Gastrocnemius medialis (tissue), 4 donors: ENCODE measurements at regions not wholly inside any gene's neighbourhood (a gene's known extent, or its start where the extent isn't known, plus 50 kb on each side); places are given as distances from the start of the nearest gene placed in this dataset.

Source experiments
- ATAC-seq, 2 donors: fragments of 150-250 bp; one replicate each; pipeline ENCODE4 v1.9.1; 2016
- DNase-seq, 2 donors: peaks; one replicate each; pipeline ENCODE4 v3.0.0-alpha.2; 2019
- H3K27ac ChIP-seq, 4 donors: fragments of 200-600 bp; sonication (generic); 1 replicate in 1 of 4; 2 replicates in 3 of 4; pipeline ENCODE4 v1.5.1; 2016 to 2018; ENCODE audit warnings: mild to moderate bottlenecking in 2 of 4, moderate library complexity in 1 of 4
- H3K27me3 ChIP-seq, 3 donors: fragments of 200-600 bp; sonication (generic) in 2 of 3; 1 replicate in 1 of 3; 2 replicates in 2 of 3; pipeline versions ENCODE4 v1.5.1 to v1.6.0; 2016 to 2019; ENCODE audit warnings: mild to moderate bottlenecking in 1 of 3, moderate library complexity in 1 of 3
- H3K36me3 ChIP-seq, 2 donors: fragments of 200-600 bp; sonication (generic) in 1 of 2; one replicate each; pipeline ENCODE4 v1.5.1; 2017 to 2018
- H3K4me1 ChIP-seq, 2 donors: fragments of 200-600 bp; sonication (generic) in 1 of 2; one replicate each; pipeline ENCODE4 v1.5.1; 2016 to 2017; ENCODE audit warnings: mild to moderate bottlenecking in 2 of 2
- H3K4me3 ChIP-seq, 4 donors: fragments of 200-600 bp; sonication (generic) in 3 of 4; 1 replicate in 1 of 4; 2 replicates in 3 of 4; pipeline ENCODE4 v1.5.1; 2016 to 2019; ENCODE audit warnings: mild to moderate bottlenecking in 2 of 4
- H3K9me3 ChIP-seq, 3 donors: fragments of 200-600 bp; sonication (generic) in 2 of 3; 1 replicate in 1 of 3; 2 replicates in 2 of 3; pipeline ENCODE4 v1.5.1; 2016 to 2019
- POLR2A ChIP-seq, 2 donors: fragments of 450-650 bp; IDR thresholded peaks; one replicate each; pipeline ENCODE4 v1.6.1; 2017; ENCODE audit warnings: antibody characterized with exemption in 2 of 2, mild to moderate bottlenecking in 2 of 2, moderate library complexity in 2 of 2
- in situ Hi-C, 4 donors: fragments of 200-750 bp; cut with MboI; loops; one replicate each; pipeline versions ENCODE4 v1.15.0 to v1.8.0; 2017; ENCODE audit warnings: low sequenced_read_pairs in 4 of 4
- intact Hi-C: fragments of 100-400 bp; cut with DNase I; formaldehyde crosslinking; loops from one replicate; pipeline ENCODE4 v1.15.1; 2023; ENCODE audit warnings: low total_unique reads
- TF ChIP-seq, protein P1 (sequence below), 5 experiments: fragments of 450-650 bp in 3 of 5; fragments of 200-600 bp in 2 of 5; sonication (generic) in 2 of 5; IDR thresholded peaks in 4 of 5; conservative IDR thresholded peaks in 1 of 5; 1 replicate in 4 of 5; 2 replicates in 1 of 5; pipeline ENCODE4 v1.5.1; 2016 to 2019; ENCODE audit warnings: antibody characterized with exemption in 5 of 5, mild to moderate bottlenecking in 3 of 5, moderate library complexity in 3 of 5

DNA sequence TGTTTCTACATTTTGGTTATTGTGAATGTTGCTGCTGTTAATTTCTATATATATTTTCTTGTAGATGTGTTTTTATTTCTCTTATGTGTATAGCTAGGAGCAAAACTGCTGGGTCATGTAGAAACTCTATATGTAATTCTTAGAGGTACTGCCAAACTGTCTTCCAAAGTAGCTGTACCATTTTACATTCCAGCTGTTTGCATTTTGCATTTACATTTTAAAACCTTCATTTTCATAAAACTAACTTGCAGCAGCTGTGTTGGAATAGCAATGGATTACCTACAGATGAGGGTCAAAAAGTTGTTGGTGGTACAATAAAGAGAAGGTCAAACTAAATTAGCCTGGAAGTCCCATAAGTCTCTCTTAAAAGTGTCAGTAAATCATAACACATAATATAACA lies 1109.7 kb downstream of the FLRT2 start:
- intact Hi-C loops, result no loop called here
- Histone ChIP-seq H3K9me3 (no peaks in the 10 kb centered on the region), H3K4me1 (no peaks in the 10 kb centered on the region), H3K36me3 (no peaks in the 10 kb centered on the region), H3K4me3 (no peak overlapping the region), H3K27me3 (no peaks in the 10 kb centered on the region), H3K27ac (no peak overlapping the region)
- no peak for TF ChIP-seq POLR2A (IDR thresholded peaks at IDR 0.05)
- TF ChIP-seq, protein P1, sequence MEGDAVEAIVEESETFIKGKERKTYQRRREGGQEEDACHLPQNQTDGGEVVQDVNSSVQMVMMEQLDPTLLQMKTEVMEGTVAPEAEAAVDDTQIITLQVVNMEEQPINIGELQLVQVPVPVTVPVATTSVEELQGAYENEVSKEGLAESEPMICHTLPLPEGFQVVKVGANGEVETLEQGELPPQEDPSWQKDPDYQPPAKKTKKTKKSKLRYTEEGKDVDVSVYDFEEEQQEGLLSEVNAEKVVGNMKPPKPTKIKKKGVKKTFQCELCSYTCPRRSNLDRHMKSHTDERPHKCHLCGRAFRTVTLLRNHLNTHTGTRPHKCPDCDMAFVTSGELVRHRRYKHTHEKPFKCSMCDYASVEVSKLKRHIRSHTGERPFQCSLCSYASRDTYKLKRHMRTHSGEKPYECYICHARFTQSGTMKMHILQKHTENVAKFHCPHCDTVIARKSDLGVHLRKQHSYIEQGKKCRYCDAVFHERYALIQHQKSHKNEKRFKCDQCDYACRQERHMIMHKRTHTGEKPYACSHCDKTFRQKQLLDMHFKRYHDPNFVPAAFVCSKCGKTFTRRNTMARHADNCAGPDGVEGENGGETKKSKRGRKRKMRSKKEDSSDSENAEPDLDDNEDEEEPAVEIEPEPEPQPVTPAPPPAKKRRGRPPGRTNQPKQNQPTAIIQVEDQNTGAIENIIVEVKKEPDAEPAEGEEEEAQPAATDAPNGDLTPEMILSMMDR (IDR thresholded peaks at IDR 0.05 in 4 of 5, conservative IDR thresholded peaks at IDR 0.05 in 1 of 5), result no peak
- in situ Hi-C loops, result no loop called here
- DNase-seq (no peak), ATAC-seq (no peak)

DNA sequence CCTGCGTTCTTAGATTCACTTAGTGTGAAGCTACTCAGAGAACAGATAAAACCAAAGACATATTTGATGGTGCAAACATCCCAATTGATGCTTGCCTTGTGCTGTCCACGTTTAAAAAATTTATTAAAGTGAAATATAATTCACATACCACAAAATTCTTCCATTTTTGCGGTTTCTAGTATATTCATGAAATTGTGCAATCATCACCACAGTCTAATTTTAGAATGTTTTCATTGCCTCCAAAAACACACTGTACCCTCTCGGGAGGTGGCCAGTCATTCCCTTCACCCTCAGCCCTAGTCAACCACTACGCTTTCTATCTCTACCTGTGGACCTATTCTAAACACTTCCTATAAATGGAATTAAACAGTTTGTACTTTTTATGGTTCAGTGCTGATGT lies 1109.2 kb downstream of the FLRT2 start:
- H3K36me3 ChIP-seq, result no peaks in the 10 kb centered on the region
- in situ Hi-C loops (no loop called here), intact Hi-C loops (no loop called here)
- no peaks in the 10 kb centered on the region for H3K9me3 ChIP-seq
- no peak overlapping the region for H3K4me3 ChIP-seq
- TF ChIP-seq, protein P1 (IDR thresholded peaks at IDR 0.05 in 4 of 5, conservative IDR thresholded peaks at IDR 0.05 in 1 of 5), result no peak
- TF ChIP-seq POLR2A (IDR thresholded peaks at IDR 0.05), result no peak
- H3K27me3 ChIP-seq, result no peaks in the 10 kb centered on the region
- H3K27ac ChIP-seq, result no peak overlapping the region
- no peak for DNase-seq
- H3K4me1 ChIP-seq, result no peaks in the 10 kb centered on the region
- no peak for ATAC-seq

DNA sequence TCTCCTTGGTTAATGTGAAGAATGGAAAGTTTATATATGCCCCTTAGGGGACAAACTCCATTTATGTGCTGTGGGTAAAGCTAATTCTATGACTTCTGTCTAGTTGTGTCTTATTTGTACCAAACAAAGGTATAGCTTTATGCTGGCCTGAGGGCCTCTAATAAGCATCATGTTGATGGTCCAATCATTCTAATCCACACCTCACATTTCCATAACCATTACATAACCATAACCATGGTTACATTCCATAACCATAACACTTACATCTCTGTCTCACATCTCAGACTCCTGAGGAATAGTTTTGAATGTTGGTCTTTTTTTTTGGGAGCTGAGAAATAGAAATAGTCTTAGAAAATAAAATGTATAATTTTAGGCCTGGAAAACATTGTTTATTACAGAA lies 1097.1 kb downstream of the FLRT2 start:
- H3K4me3 ChIP-seq, result no peak overlapping the region
- ATAC-seq, result no peak
- in situ Hi-C loops (no loop called here), intact Hi-C loops (no loop called here)
- no peaks in the 10 kb centered on the region for H3K27me3 ChIP-seq
- H3K27ac ChIP-seq, result no peak overlapping the region
- no peaks in the 10 kb centered on the region for H3K36me3 ChIP-seq
- no peaks in the 10 kb centered on the region for H3K4me1 ChIP-seq
- H3K9me3 ChIP-seq, result no peaks in the 10 kb centered on the region
- no peak for DNase-seq
- TF ChIP-seq, protein P1 (IDR thresholded peaks at IDR 0.05 in 4 of 5, conservative IDR thresholded peaks at IDR 0.05 in 1 of 5), result no peak

DNA sequence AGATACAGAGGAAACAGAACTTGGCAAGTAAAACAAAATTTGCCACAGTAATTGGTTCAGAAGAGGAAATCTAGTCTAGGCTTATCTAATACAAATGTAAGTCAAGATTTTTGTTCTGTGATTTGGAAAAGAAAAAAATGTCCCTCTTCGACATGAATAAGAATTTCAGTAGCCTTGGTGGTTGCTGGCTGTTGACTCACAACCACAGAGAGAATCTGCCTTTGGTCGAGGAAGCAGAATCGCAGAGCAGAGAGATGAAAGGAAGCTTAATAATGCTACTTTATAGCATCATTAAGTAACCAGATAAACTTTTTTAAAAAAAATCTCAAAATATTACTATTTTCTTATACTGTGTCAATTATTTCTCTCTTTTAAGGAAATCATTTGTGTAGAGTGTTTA lies 1096.6 kb downstream of the FLRT2 start:
- H3K27me3 ChIP-seq, result no peaks in the 10 kb centered on the region
- ATAC-seq (no peak), DNase-seq (no peak)
- in situ Hi-C loops, result no loop called here
- H3K9me3 ChIP-seq, result no peaks in the 10 kb centered on the region
- no peaks in the 10 kb centered on the region for H3K4me1 ChIP-seq
- H3K4me3 ChIP-seq, result no peak overlapping the region
- H3K27ac ChIP-seq, result no peak overlapping the region
- no peak for TF ChIP-seq POLR2A (IDR thresholded peaks at IDR 0.05)
- TF ChIP-seq, protein P1 (IDR thresholded peaks at IDR 0.05 in 4 of 5, conservative IDR thresholded peaks at IDR 0.05 in 1 of 5), result no peak
- H3K36me3 ChIP-seq, result no peaks in the 10 kb centered on the region
- intact Hi-C loops, result no loop called here

DNA sequence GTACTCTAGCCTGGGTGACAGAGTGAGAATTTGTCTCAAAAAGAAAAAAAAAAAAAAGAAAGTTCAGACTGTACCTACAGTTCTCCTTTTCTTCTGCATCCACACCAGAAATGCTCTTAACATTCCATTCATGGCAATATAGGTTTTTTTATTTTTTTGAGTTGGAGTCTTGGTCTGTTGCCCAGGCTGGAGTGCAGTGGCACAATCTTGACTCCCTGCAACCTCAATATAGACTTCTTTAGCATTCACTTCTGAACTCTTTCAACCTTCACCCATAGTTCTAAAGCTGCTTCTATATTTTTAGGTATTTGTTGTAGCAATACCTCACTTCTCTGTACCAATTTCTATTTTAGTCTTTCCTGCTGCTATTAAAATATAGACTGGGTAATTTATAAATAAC lies 1095.7 kb downstream of the FLRT2 start:
- ATAC-seq (no peak), DNase-seq (no peak)
- Histone ChIP-seq H3K4me3 (no peak overlapping the region), H3K4me1 (no peaks in the 10 kb centered on the region), H3K9me3 (no peaks in the 10 kb centered on the region), H3K36me3 (no peaks in the 10 kb centered on the region), H3K27ac (no peak overlapping the region), H3K27me3 (no peaks in the 10 kb centered on the region)
- TF ChIP-seq, protein P1 (IDR thresholded peaks at IDR 0.05 in 4 of 5, conservative IDR thresholded peaks at IDR 0.05 in 1 of 5), result no peak
- no peak for TF ChIP-seq POLR2A (IDR thresholded peaks at IDR 0.05)
- intact Hi-C loops (no loop called here), in situ Hi-C loops (no loop called here)
